COLO668 (cell line): ENCODE measurements at regions not wholly inside any gene's neighbourhood (a gene's known extent, or its start where the extent isn't known, plus 50 kb on each side); places are given as distances from the start of the nearest gene placed in this dataset.
A peak's percentile ranks its signal among the peaks of the same experiment; 100 is the strongest.

Experiments used
- DNase-seq: peaks from one replicate; lab custom pipeline; 2025; ENCODE audit not compliant: unreplicated experiment; lab: John Stamatoyannopoulos, UW

DNA sequence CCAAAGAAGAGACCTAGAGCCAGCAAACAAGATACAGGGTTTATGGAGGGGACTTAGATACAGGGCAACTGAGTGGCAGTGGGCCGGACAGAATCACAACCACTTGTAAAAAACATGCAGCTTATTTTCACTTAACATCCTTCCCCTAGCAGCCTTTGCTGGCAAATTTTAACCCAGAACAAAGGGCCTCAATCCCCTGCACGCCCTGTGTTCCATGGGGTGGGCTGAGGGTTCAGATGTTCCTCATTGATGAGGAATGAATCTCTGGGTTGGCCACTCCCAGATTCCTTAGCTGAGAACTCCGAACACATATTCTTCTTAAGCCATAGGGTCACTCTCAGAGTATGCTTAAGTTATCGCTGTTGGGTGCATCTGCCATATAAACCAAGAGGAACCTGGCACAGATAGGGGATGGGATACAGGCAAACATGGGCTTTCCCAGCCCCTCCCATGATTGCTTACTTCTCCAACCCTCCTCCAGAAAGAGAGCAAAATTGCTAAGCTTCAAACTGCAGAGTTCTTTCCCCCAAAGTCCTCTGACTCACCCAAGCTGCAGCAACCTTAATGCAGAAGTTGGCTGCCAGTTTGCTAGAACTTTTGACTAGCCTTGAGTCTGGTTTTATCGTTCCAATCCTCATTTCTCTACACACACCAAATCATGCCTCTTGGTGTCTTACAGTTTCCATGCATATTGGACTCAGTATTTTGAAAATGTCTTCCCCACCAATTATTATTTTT, 146.9 kb downstream of the CD47 start:
- no peak for DNase-seq

GRCh38 chr3:107942951-107943749, 147.7 kb downstream of the CD47 start:
- no peak for DNase-seq

DNA sequence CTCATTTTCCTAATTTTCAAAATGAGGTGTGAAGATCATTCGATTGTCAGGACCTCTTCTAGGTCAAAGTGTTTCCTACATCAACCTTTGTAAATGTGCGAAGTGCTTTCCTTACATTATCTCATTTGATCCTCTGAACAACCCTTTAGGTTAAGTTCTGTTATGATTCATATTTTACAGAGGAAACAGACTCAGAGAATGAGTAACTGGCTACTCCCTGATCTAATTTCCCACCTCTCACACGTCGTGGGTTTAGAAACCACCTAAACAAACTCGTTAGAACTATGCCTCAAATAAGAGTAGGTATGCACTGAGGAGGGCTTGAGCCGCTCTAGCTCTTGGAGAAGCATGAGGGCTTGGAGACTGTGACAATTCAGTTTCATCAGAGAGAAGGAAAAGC, 148.6 kb downstream of the CD47 start:
- DNase-seq: no peak

GRCh38 chr3:107939691-107940442, 151.0 kb downstream of the CD47 start:
- no peak for DNase-seq

- DNase-seq: no peak
Observed at GRCh38 chr3:107938143-107938542, 152.7 kb downstream of the CD47 start.

DNA sequence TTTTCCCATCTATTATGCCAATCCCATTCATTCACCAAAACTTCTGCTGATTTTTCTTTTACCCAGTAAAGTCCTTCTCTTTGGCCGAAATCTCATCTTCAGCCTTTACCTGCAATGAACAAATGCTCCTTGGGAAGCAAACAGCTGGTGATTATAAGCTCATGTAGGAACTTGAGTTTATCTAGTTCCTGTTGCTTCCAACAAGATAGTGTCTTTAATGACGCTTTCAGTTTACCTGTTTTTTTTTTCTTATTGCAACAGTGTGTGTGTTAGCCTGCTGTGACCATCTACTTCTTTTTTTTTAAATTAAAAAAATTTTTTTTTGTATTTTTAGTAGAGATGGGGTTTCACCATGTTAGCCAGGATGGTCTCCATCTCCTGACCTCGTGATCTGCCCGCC, 156.0 kb downstream of the CD47 start:
- no peak for DNase-seq

DNA sequence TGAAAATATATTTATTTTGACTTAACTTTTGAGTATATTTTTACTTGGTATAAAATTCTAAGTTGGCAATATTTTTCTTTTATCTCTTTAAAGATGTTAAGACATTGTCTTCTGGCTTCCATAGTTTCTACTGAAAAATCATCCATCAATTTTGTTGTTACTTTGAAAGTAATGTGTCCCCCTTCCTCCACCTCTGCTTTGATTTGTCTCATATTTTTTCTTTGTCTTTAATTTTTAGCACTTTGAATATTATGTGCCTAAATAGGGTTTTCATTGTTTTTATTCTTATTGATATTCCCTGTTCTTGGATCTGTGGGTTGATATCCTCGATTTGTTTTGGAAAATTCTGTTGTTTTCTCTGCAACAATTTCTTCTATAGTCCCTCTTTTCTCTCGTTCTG, 157.4 kb downstream of the CD47 start:
- no peak for DNase-seq

GRCh38 chr3:107931326-107931725, 159.5 kb downstream of the CD47 start:
- no peak for DNase-seq

GRCh38 chr3:107929088-107929487, 161.7 kb downstream of the CD47 start:
- DNase-seq: no peak

GRCh38 chr3:107928084-107928445, 162.8 kb downstream of the CD47 start:
- no peak for DNase-seq

DNA sequence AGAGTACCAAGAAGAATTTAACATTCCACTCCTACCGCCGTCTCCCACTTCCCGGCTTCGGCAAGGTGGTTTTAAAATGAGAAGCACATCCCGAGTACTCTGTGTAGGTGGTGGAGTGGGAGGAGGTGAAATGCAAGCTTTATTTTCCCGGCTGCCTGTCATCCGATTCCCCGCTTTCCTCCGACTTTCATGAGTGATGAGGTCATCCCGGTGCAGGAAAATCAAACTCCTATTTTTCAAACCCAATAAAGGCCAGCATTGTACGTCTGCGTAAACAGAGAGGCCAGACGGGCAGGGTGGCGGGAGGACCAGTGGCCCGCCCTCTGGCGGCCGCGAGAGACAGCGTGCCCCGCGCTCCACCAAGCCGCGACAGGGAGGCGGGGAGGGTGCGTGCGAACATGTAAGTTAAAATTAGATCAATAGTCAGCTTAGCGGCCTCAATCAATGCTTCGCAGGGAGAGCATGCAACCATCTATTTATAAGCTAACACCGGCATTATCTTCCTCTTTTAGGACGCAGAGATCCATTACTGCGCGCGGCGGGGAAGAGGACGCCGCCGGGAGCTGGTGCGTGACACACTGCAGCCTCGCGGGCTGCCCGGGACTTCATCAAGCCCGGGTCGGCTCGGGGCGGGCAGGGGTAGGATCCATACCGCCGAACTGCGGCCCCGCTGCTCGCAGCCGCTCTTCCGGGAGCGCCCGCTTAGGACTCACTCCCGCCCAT, 163.3 kb downstream of the CD47 start:
- DNase-seq: peak; percentile 64

DNA sequence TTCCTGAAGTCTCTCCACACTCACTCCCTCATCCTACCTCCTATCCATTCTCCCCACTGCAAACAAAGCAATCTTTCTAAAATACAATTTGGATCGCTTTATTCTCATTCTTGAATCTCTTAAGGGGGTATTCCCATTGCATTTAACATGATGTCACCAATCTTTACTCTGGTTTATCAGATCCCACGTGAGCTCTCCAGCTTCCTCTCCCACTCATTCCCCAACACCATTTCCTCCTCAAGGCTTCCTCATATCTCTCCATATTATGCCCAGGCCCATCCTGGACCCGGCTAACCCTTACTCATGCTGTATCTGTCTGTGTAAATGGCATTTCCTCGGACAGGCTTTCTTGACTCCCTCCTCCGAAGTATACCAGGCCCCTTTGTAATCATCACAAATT, 165.0 kb downstream of the CD47 start:
- DNase-seq: no peak

GRCh38 chr3:107921038-107921437, 169.8 kb downstream of the CD47 start:
- no peak for DNase-seq

DNA sequence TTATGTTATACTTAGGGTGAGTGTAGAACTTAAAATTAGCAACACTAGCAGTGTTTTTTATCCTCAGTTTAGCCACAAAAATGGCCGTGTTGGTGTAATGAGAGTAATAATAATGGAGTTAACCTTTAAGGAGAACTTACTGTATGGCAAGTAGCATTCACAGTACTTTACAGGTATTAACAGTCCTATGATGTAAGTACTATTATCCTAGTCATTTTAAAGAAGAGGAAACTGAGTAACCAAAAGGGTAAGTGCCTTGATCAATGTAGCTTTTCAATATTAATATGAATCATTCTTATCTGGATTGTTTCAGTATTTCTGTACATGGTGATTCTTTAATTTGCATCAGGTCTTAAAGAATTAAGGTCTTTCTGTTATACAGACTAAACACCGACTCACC, 170.3 kb downstream of the CD47 start:
- DNase-seq: no peak

DNA sequence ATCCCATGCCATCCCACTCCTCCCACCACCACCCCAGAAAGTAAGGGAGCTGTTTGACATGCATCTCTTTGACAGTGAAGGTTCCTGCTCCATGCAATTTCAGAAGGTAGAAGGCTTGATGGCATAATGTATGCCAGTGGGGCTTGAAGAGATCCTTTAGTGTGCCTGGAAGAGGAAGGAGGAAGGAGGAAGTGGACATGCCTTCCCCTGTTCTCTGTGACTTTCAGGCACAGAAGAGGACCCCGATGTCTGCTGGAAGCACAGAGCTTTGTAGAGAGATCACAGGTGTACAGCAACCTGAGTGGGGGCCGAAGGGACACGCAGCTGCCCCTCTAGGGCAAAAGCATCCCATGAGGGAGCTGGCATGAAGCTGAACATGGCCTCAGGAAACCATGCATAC, 171.6 kb downstream of the CD47 start:
- DNase-seq: no peak

GRCh38 chr3:107916171-107916570, 174.7 kb downstream of the CD47 start:
- DNase-seq: no peak

DNA sequence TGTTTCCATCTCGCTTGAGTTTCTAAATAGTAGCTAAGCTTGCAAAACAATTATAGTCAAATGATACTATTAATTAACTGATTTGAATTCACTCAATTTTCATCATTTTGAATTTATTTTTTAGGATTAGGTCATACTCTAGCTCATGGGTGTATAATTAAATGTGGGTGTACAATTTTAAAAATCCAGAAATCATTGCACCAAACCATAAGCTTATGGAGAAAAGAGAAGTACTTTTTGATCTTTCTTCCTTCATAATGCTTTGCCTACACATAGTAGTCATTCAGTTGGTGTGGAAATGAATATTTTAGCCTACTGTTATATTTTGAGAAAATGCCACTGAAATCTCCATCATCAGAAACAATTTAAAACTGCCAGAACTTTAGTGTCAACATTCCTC, 175.1 kb downstream of the CD47 start:
- DNase-seq: no peak

DNA sequence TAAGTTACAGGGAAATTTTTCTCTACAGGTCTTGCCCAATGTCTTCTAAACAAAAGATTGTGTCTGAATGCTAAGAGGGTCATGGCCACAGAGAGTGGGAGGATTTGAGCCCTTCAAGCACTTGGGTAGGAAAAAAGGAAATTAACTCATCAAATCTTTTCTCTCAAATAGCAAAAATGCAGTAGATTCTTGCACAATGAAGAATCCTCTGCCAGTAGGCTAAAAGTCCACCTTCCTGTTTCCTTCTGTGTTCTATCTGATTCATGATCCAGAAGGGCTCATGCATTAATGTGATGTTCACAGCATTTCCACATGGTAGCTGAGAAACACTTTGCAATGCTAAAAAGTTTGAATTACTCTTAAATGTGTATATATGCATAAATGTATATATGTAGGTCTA, 177.1 kb downstream of the CD47 start:
- DNase-seq: no peak

GRCh38 chr3:107911337-107912000, 179.4 kb downstream of the CD47 start:
- DNase-seq: no peak

GRCh38 chr3:107910713-107911259, 180.0 kb downstream of the CD47 start:
- no peak for DNase-seq
